SH-SY5Y (cell line): ENCODE measurements at regions not wholly inside any gene's neighbourhood (a gene's known extent, or its start where the extent isn't known, plus 50 kb on each side); places are given as distances from the start of the nearest gene placed in this dataset.

ENCODE experiments used
- GATA2 ChIP-seq: IDR thresholded peaks from 2 replicates; pipeline ENCODE4 v1.6.1; 2011; ENCODE audit warnings: mild to moderate bottlenecking, low read depth, low read length
- GATA3 ChIP-seq: IDR thresholded peaks from 2 replicates; pipeline ENCODE4 v1.6.1; 2011; ENCODE audit warnings: low read depth, mild to moderate bottlenecking, low read length, moderate library complexity

- no peak for TF ChIP-seq GATA2
- no peak for TF ChIP-seq GATA3
Measured at GRCh38 chr3:159757341-159758060, 231.1 kb upstream of the IL12A start.

GRCh38 chr3:159760046-159760445 is 228.6 kb upstream of the IL12A start:
- TF ChIP-seq GATA3 (no peak), GATA2 (no peak)

- TF ChIP-seq GATA2, result no peak
- no peak for TF ChIP-seq GATA3
Measured at GRCh38 chr3:159761369-159761768, 227.3 kb upstream of the IL12A start.

GRCh38 chr3:159761848-159762635 is 226.6 kb upstream of the IL12A start:
- TF ChIP-seq GATA3, result no peak
- no peak for TF ChIP-seq GATA2

GRCh38 chr3:159763011-159763601 is 225.5 kb upstream of the IL12A start:
- TF ChIP-seq GATA2, result no peak
- TF ChIP-seq GATA3, result no peak

GRCh38 chr3:159763602-159764489 is 224.8 kb upstream of the IL12A start:
- no peak for TF ChIP-seq GATA2
- no peak for TF ChIP-seq GATA3

GRCh38 chr3:159764490-159765029 is 224.1 kb upstream of the IL12A start:
- TF ChIP-seq GATA3 (no peak), GATA2 (no peak)

- TF ChIP-seq GATA3, result no peak
- TF ChIP-seq GATA2, result no peak
Measured at GRCh38 chr3:159765030-159765859, 223.4 kb upstream of the IL12A start.

- no peak; the same call in 1 of the 2 replicates for TF ChIP-seq GATA2
- TF ChIP-seq GATA3, result no peak
Measured at GRCh38 chr3:159765860-159766294, 222.8 kb upstream of the IL12A start.

- TF ChIP-seq GATA2 (no peak), GATA3 (no peak)
Measured at GRCh38 chr3:159766563-159767185, 222.0 kb upstream of the IL12A start.

- TF ChIP-seq GATA3 (no peak), GATA2 (no peak)
Measured at GRCh38 chr3:159770998-159771397, 217.6 kb upstream of the IL12A start.
